SKM-1 treated with dmso at 0.1 percent for 144 hours (cell line): ENCODE measurements at regions not wholly inside any gene's neighbourhood (a gene's known extent, or its start where the extent isn't known, plus 50 kb on each side); places are given as distances from the start of the nearest gene placed in this dataset.

ENCODE experiments used
- DNase-seq: peaks from one replicate; lab custom pipeline; 2025; ENCODE audit not compliant: unreplicated experiment; lab: John Stamatoyannopoulos, UW

- DNase-seq: no peak
Observed at GRCh38 chr5:58357799-58358500, 101.9 kb downstream of the PLK2 start.

- DNase-seq: no peak
Observed at GRCh38 chr5:58357121-58357520, 102.8 kb downstream of the PLK2 start.

- no peak for DNase-seq
Observed at GRCh38 chr5:58356662-58357061, 103.2 kb downstream of the PLK2 start.

- DNase-seq: no peak
Observed at GRCh38 chr5:58354827-58355226, 105.1 kb downstream of the PLK2 start.

GRCh38 chr5:58353992-58354391, 105.9 kb downstream of the PLK2 start:
- no peak for DNase-seq

GRCh38 chr5:58351190-58351589, 108.7 kb downstream of the PLK2 start:
- no peak for DNase-seq

- DNase-seq: no peak
Observed at GRCh38 chr5:58348996-58349728, 110.7 kb downstream of the PLK2 start.

GRCh38 chr5:58346041-58346440, 113.8 kb downstream of the PLK2 start:
- DNase-seq: no peak

GRCh38 chr5:58341476-58341875, 118.4 kb downstream of the PLK2 start:
- DNase-seq: no peak

GRCh38 chr5:58335518-58335917, 124.4 kb downstream of the PLK2 start:
- DNase-seq: no peak

GRCh38 chr5:58334035-58334434, 125.9 kb downstream of the PLK2 start:
- DNase-seq: no peak

- no peak for DNase-seq
Observed at GRCh38 chr5:58330781-58331180, 129.1 kb downstream of the PLK2 start.

GRCh38 chr5:58327289-58327688, 132.6 kb downstream of the PLK2 start:
- no peak for DNase-seq

GRCh38 chr5:58326022-58326421, 133.9 kb downstream of the PLK2 start:
- no peak for DNase-seq

GRCh38 chr5:58322453-58322852, 137.4 kb downstream of the PLK2 start:
- no peak for DNase-seq

GRCh38 chr5:58318468-58318867, 141.4 kb downstream of the PLK2 start:
- no peak for DNase-seq

GRCh38 chr5:58317808-58318207, 142.1 kb downstream of the PLK2 start:
- no peak for DNase-seq

- DNase-seq: no peak
Observed at GRCh38 chr5:58317009-58317408, 142.9 kb downstream of the PLK2 start.

GRCh38 chr5:58315794-58316193, 144.1 kb downstream of the PLK2 start:
- no peak for DNase-seq

GRCh38 chr5:58314356-58315210, 145.3 kb downstream of the PLK2 start:
- no peak for DNase-seq

GRCh38 chr5:58312299-58312698, 147.6 kb downstream of the PLK2 start:
- DNase-seq: no peak

- no peak for DNase-seq
Observed at GRCh38 chr5:58311526-58311925, 148.4 kb downstream of the PLK2 start.
